ENCODE measurements at regions not wholly inside any gene's neighbourhood (a gene's known extent, or its start where the extent isn't known, plus 50 kb on each side); places are given as distances from the start of the nearest gene placed in this dataset.
"Not testable (repeated sequence)": the region's sequence is repeated elsewhere in the genome, so short reads cannot be mapped to it uniquely, and the experiment has no call there.

GRCh38 chr1:146630302-146630701, 307.8 kb upstream of the NBPF12 start:
- not testable (repeated sequence) for TF ChIP-seq CTCF, POLR2A (IDR thresholded peaks at IDR 0.05)
